Stimulated activated CD4-positive, alpha-beta T cell treated with anti-CD3 and anti-CD28 coated beads, Interleukin-4, amount 100 ng/mL, for 48 hours (primary cell): ENCODE measurements at regions not wholly inside any gene's neighbourhood (a gene's known extent, or its start where the extent isn't known, plus 50 kb on each side); places are given as distances from the start of the nearest gene placed in this dataset.

Experiments used
- DNase-seq, 2 donors: peaks; one replicate each; pipeline ENCODE4 v3.0.0-alpha.2; 2020; ENCODE audit warnings: low read depth in 2 of 2

- DNase-seq = no peak
Observed at GRCh38 chr19:28026636-28027035, 1186.3 kb downstream of the UQCRFS1 start.

DNA sequence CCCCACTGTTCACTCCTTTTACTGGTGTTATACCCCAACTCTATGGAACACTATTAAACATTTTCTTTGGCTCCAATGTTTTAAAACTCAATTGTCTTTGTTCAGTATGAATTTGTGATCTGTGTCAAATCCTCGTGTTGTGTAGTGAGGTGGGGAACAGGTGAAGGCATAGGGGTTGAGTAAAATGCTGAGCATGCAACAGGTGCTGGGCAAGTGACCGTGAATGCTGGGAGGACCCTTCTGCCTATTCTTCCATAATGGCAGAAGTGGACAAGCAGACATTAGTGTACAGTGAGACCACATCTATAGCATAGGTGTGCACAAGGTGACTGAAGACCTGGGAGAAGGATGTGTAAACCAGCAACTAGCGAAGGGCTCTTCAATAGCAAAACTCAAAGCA, 1188.0 kb downstream of the UQCRFS1 start:
- no peak for DNase-seq

GRCh38 chr19:28023064-28023463, 1189.9 kb downstream of the UQCRFS1 start:
- DNase-seq = no peak

- no peak for DNase-seq
Observed at GRCh38 chr19:28022506-28022905, 1190.4 kb downstream of the UQCRFS1 start.

DNA sequence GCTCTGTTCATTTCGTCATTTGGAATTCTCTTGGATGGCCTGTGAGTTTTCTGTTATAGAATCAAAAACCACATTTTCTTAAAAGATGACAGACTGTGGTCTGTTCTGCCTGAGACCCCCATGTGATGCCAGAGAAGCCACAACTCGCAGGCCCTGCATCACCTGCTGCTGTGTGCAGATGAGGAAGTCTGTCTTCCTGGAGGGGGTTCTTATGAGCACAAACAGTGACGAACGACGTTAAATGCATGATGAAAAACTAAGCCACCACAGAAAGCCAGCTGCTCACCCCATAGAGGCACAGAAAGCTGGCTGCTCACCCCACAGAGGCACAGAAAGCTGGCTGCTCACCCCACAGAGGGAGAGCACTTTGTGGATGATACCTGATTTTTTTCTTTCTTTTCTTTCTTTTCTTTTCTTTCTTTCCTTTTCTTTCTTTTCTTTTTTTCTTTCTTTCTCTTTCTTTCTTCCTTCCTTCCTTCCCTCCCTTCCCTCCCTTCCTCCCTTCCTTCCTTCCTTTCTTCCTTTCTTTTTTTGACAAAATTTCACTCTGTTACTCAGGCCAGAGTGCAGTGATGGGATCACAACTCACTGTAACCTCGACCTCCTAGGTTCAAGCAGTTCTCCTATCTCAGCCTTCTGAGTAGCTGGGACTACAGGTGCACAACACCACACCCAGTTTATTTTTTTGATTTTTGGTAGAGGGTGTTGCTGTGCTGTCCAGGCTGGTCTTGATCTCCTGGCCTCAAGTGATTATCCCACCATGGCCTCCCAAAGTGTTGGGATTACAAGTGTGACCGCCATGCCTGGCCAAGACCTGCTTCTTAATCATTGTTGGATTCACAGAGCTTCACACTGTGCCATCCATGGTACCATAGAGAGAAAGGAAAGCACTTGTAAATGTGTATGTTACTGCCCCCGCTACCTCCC, 1191.4 kb downstream of the UQCRFS1 start:
- no peak for DNase-seq

GRCh38 chr19:28020619-28021258, 1192.2 kb downstream of the UQCRFS1 start:
- DNase-seq = no peak

- DNase-seq = no peak
Observed at GRCh38 chr19:28019901-28020300, 1193.0 kb downstream of the UQCRFS1 start.

DNA sequence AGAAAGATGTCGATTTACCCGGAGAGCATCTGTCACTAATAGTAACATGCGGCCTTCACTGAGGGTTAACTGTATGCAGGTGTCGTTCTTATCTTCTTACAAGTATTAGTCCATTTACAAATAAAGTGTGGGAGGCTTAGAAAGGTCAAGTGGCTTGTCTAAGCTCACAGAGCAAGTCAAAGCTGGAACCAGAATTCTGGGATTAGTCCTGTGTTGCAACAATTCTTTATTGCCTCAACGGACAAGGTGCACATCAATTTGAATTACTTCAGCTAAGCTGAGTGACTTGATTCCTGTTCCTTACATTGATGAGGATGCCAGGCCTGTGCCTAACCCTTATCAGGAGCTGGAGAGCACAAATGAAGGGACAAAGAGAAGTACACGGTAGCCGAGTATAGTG, 1193.6 kb downstream of the UQCRFS1 start:
- no peak for DNase-seq

- no peak for DNase-seq
Observed at GRCh38 chr19:28018499-28018898, 1194.5 kb downstream of the UQCRFS1 start.

GRCh38 chr19:28014615-28015405, 1198.1 kb downstream of the UQCRFS1 start:
- no peak for DNase-seq

- no peak for DNase-seq
Observed at GRCh38 chr19:28012361-28012760, 1200.6 kb downstream of the UQCRFS1 start.

DNA sequence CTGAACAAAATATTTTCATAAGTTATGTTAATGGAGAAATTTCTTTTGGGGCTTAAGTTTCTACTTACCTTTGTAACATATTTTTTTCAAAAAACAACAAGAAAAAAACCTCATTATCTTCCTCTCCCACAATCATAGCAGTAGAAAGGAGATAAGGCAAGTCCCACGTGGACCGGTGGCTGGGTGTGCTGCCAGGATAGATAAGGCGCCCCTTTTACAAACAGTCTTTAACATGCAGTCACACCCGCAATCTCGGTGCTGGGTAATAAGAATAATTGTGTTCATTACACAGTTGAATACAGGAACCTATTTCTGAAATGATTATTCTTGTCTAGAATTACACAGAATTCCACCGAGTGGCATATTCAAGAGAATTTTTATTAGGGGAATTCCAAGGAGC, 1202.3 kb downstream of the UQCRFS1 start:
- no peak for DNase-seq

DNA sequence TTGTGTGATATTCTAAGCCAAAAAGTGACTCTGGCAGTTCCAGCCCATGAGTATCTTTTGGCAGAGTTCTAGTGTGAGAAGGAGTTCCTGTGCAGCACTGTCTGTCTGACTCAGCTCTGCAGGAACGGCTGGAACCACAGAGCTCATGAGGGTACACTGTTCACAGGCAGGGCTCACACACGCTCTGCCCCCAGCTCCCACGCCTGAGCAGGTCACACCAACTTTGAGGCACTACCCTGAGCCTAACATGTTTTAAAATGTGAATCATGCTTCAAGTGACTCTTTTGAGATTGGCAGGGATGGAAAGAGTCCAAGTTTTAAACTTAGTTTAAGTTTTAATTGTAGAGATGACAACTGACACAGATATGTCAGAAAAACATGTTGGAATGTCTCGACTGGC, 1203.3 kb downstream of the UQCRFS1 start:
- DNase-seq = no peak

DNA sequence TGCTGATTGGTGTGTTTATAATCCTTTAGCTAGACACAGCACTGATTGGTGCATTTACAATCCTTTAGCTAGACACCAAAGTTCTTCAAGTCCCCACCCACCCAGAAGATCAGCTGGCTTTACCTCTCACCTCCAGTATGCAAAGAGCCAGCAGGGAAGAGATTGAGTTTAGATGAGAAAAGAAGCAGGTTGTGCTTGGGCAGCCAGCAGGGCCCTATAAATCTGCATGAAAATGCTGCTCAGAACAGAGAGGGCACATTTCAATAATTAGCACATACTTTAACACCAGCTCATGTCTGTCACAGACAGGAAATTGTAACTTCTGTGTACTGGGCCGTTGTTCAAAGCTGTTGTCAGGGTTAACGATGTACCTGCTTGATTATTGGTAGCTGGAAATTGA, 1204.3 kb downstream of the UQCRFS1 start:
- no peak for DNase-seq

- no peak for DNase-seq
Observed at GRCh38 chr19:28003543-28003942, 1209.4 kb downstream of the UQCRFS1 start.

GRCh38 chr19:27997069-27997468, 1215.9 kb downstream of the UQCRFS1 start:
- no peak for DNase-seq

DNA sequence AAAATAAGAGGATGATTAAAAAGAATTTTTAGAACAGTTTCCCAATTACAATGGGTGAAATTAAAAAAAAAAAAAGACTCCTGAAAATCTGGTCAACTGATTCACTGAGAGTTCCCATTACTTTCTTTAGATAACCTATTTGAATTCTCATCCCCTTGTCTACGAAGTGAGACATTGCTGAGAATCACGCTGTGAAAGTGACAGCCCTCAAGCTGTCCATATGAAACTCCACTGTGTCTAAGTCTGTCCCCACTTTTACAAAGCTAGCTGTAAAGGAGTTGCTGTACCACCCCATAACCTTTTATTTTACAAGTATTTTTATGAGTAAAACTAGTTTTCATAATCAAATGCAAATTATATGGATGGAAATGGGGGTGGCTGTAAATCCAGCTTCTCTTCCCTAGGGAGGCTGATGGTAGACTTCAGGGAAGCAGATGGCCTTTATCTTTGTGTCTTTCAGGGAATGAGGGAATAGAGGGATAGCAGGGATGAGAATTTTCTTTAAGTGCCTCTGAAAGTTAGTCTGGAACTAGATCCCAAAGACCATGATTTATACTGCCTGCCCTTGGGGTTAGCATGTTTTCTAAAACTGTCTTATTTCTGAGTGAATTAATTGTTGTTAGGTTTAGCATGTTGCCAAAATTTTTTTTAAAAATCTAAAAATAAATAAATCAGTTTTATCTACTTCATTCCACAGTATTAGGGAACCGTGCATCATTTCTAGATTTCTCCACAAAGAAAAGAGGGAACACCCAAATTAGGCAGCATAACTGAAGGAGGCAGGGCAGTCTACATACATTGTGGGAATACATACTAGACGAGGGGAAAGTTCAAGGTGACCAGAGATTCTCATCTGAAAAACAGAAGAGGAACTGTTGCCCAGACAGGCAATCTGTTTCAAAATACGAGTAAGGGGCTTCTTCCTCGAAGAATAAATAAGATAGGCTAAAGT, 1219.1 kb downstream of the UQCRFS1 start:
- no peak for DNase-seq

- no peak for DNase-seq
Observed at GRCh38 chr19:27986299-27986698, 1226.7 kb downstream of the UQCRFS1 start.

DNA sequence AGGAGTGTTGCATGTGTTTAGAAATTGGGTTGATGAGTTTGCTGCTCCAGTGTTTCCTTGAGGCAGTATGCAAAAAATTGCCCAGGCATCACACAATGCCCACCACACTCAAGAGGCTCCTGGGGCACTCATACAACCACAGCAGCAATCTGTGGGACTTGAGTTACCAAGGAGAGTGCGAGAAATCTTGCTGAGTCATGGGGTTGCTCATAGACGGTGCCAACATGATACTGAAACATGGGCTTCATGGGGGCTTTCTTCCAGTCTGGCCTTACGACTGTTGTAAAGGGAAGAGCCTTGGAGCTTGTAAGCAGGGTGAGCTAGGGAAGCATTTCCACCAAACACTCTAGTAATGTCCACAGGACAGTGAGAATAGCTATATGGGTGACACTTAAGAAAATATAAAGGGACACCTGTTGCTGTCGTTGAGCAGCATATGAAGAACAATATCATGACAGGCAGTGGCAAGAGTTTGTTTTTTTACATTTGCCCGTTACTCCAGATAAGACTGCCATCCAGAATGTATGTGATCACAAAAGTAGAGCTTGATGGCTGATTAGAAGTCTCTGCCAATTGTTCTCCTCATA, 1237.4 kb downstream of the UQCRFS1 start:
- DNase-seq = no peak

GRCh38 chr19:27974082-27974513, 1238.9 kb downstream of the UQCRFS1 start:
- DNase-seq = peak in 1 of 2 donors; percentile 1
